Ishikawa (cell line): ENCODE measurements at regions not wholly inside any gene's neighbourhood (a gene's known extent, or its start where the extent isn't known, plus 50 kb on each side); places are given as distances from the start of the nearest gene placed in this dataset.

Experiments used
- CEBPB ChIP-seq: IDR thresholded peaks from 2 replicates; pipeline ENCODE4 v1.6.1; 2012
- CREB1 ChIP-seq: IDR thresholded peaks from 2 replicates; pipeline ENCODE4 v1.6.1; 2012; ENCODE audit warnings: low read depth
- EP300 ChIP-seq: IDR thresholded peaks from 2 replicates; pipeline ENCODE4 v1.6.1; 2012; ENCODE audit warnings: borderline replicate concordance
- FOXM1 ChIP-seq: IDR thresholded peaks from 2 replicates; pipeline ENCODE4 v1.6.1; 2012; ENCODE audit warnings: low read depth, borderline replicate concordance
- MAX ChIP-seq: IDR thresholded peaks from 2 replicates; pipeline ENCODE4 v1.6.1; 2012
- NFIC ChIP-seq: IDR thresholded peaks from 2 replicates; pipeline ENCODE4 v1.6.1; 2012
- REST ChIP-seq: IDR thresholded peaks from 2 replicates; pipeline ENCODE4 v1.6.1; 2012; ENCODE audit warnings: low read depth, mild to moderate bottlenecking
- TAF1 ChIP-seq: IDR thresholded peaks from 2 replicates; pipeline ENCODE4 v1.6.1; 2012; ENCODE audit warnings: low read depth, mild to moderate bottlenecking
- USF1 ChIP-seq: IDR thresholded peaks from 2 replicates; pipeline ENCODE4 v1.6.1; 2012
- ZBTB7A ChIP-seq: IDR thresholded peaks from 2 replicates; pipeline ENCODE4 v1.6.1; 2012; ENCODE audit warnings: low read depth

- TF ChIP-seq CREB1, result no peak
- TF ChIP-seq ZBTB7A, result no peak
- no peak for TF ChIP-seq FOXM1
- TF ChIP-seq USF1, result no peak
- TF ChIP-seq TAF1, result no peak
- no peak for TF ChIP-seq NFIC
- no peak for TF ChIP-seq MAX
- no peak for TF ChIP-seq EP300
- no peak for TF ChIP-seq CEBPB
- TF ChIP-seq REST, result no peak
Observed at GRCh38 chr14:104445832-104446381, 133.7 kb upstream of the C14orf180 start.
